ENCODE measurements at regions not wholly inside any gene's neighbourhood (a gene's known extent, or its start where the extent isn't known, plus 50 kb on each side); places are given as distances from the start of the nearest gene placed in this dataset.

GRCh38 chr9:118883411-118883810 is 485.8 kb downstream of the BRINP1 start:
- no peak for TF ChIP-seq EZH2 (IDR thresholded peaks at IDR 0.05; ENCODE audit: low read length)
- no peak for TF ChIP-seq CTCF (optimal IDR thresholded peaks at IDR 0.05 in 1 of 3, IDR thresholded peaks at IDR 0.05 in 1 of 3, conservative IDR thresholded peaks at IDR 0.05 in 1 of 3; ENCODE audit: extremely low read depth in 1 of 3, insufficient read depth in 2 of 3, low read length in 3 of 3)
- H3K27ac ChIP-seq (ENCODE audit: control insufficient read depth, insufficient read depth, low read length): no peak overlapping the region
- no peaks in the 10 kb centered on the region for H4K20me1 ChIP-seq (ENCODE audit: control insufficient read depth, extremely low read depth, insufficient read depth, low read length)
- no peaks in the 10 kb centered on the region for H3K9me1 ChIP-seq (ENCODE audit: control insufficient read depth, extremely low read depth, insufficient read depth, low read length)
- no peaks in the 10 kb centered on the region for H3K36me3 ChIP-seq (ENCODE audit: control insufficient read depth in 2 of 2, extremely low read depth in 1 of 2, insufficient read depth in 2 of 2, low read length in 2 of 2)
- H3K4me3 ChIP-seq (ENCODE audit: control insufficient read depth in 2 of 3, extremely low read depth in 1 of 3, insufficient read depth in 2 of 3, low read depth in 1 of 3, low read length in 3 of 3): no peak overlapping the region
- H3K79me2 ChIP-seq (ENCODE audit: control insufficient read depth, insufficient read depth, low read length): no peaks in the 10 kb centered on the region
- DNase-seq (ENCODE audit: low read depth, low spot score): no peak
- no peak overlapping the region for H3K4me2 ChIP-seq (ENCODE audit: control insufficient read depth, extremely low read depth, insufficient read depth, low read depth, low read length)
- no peaks in the 10 kb centered on the region for H3K27me3 ChIP-seq (ENCODE audit: control insufficient read depth, extremely low read depth, insufficient read depth, low read length)
- H2AFZ ChIP-seq (ENCODE audit: control insufficient read depth, low read length): no peak overlapping the region
- H3K9me3 ChIP-seq (ENCODE audit: control insufficient read depth, low read depth, low read length): no peaks in the 10 kb centered on the region
- H3K9ac ChIP-seq (ENCODE audit: control insufficient read depth, extremely low read depth, insufficient read depth, low read length): no peak overlapping the region
- no peaks in the 10 kb centered on the region for H3K4me1 ChIP-seq (ENCODE audit: control insufficient read depth, extremely low read depth, insufficient read depth, low read length)
- no peak for FAIRE-seq
- dilution Hi-C loops (cut with MboI; ENCODE audit: extremely low pct_ligation_motif_present, low sequenced_read_pairs): no loop called here

GRCh38 chr9:118891213-118891612 is 478.0 kb downstream of the BRINP1 start:
- Histone ChIP-seq H3K36me3 (ENCODE audit: control insufficient read depth in 2 of 2, extremely low read depth in 1 of 2, insufficient read depth in 2 of 2, low read length in 2 of 2) (no peaks in the 10 kb centered on the region), H2AFZ (ENCODE audit: control insufficient read depth, low read length) (no peak overlapping the region), H3K27ac (ENCODE audit: control insufficient read depth, insufficient read depth, low read length) (no peak overlapping the region), H3K9me1 (ENCODE audit: control insufficient read depth, extremely low read depth, insufficient read depth, low read length) (no peaks in the 10 kb centered on the region), H4K20me1 (ENCODE audit: control insufficient read depth, extremely low read depth, insufficient read depth, low read length) (no peaks in the 10 kb centered on the region), H3K79me2 (ENCODE audit: control insufficient read depth, insufficient read depth, low read length) (no peaks in the 10 kb centered on the region), H3K4me1 (ENCODE audit: control insufficient read depth, extremely low read depth, insufficient read depth, low read length) (no peaks in the 10 kb centered on the region), H3K4me3 (ENCODE audit: control insufficient read depth in 2 of 3, extremely low read depth in 1 of 3, insufficient read depth in 2 of 3, low read depth in 1 of 3, low read length in 3 of 3) (no peak overlapping the region), H3K9ac (ENCODE audit: control insufficient read depth, extremely low read depth, insufficient read depth, low read length) (no peak overlapping the region), H3K9me3 (ENCODE audit: control insufficient read depth, low read depth, low read length) (no peaks in the 10 kb centered on the region), H3K27me3 (ENCODE audit: control insufficient read depth, extremely low read depth, insufficient read depth, low read length) (no peaks in the 10 kb centered on the region), H3K4me2 (ENCODE audit: control insufficient read depth, extremely low read depth, insufficient read depth, low read depth, low read length) (no peak overlapping the region)
- DNase-seq (ENCODE audit: low read depth, low spot score): no peak
- TF ChIP-seq EZH2 (IDR thresholded peaks at IDR 0.05; ENCODE audit: low read length): no peak
- no peak for TF ChIP-seq CTCF (optimal IDR thresholded peaks at IDR 0.05 in 1 of 3, IDR thresholded peaks at IDR 0.05 in 1 of 3, conservative IDR thresholded peaks at IDR 0.05 in 1 of 3; ENCODE audit: extremely low read depth in 1 of 3, insufficient read depth in 2 of 3, low read length in 3 of 3)
- no peak for FAIRE-seq
- dilution Hi-C loops (cut with MboI; ENCODE audit: extremely low pct_ligation_motif_present, low sequenced_read_pairs): no loop called here
